Testis (tissue), 2 donors: ENCODE measurements at regions not wholly inside any gene's neighbourhood (a gene's known extent, or its start where the extent isn't known, plus 50 kb on each side); places are given as distances from the start of the nearest gene placed in this dataset.
A peak's percentile ranks its signal among the peaks of the same experiment; 100 is the strongest.

Experiments
- DNase-seq: peaks from one replicate; pipeline ENCODE4 v3.0.0-alpha.2; 2019
- H3K27ac ChIP-seq, 2 donors: fragments of 200-600 bp; sonication (generic); one replicate each; pipeline ENCODE4 v1.5.1; 2019
- H3K27me3 ChIP-seq: fragments of 200-600 bp; sonication (generic); one replicate; pipeline ENCODE4 v1.5.1; 2019
- H3K36me3 ChIP-seq: fragments of 200-600 bp; sonication (generic); one replicate; pipeline ENCODE4 v1.5.1; 2017; ENCODE audit warnings: low read depth; ENCODE audit errors: missing control alignments
- H3K4me1 ChIP-seq: fragments of 200-600 bp; sonication (generic); one replicate; pipeline ENCODE4 v1.5.1; 2019
- H3K4me3 ChIP-seq, 2 donors: fragments of 200-600 bp; sonication (generic); one replicate each; pipeline ENCODE4 v1.5.1; 2017 to 2019
- H3K9me3 ChIP-seq: fragments of 200-600 bp; sonication (generic); one replicate; pipeline ENCODE4 v1.5.1; 2017
- CTCF ChIP-seq, 3 experiments: fragments of 450-650 bp in 2 of 3; fragments of 200-600 bp in 1 of 3; sonication (generic) in 1 of 3; IDR thresholded peaks; one replicate each; pipeline ENCODE4 v1.5.1; 2016 to 2019; ENCODE audit warnings: antibody characterized with exemption in 3 of 3, mild to moderate bottlenecking in 2 of 3, moderate library complexity in 1 of 3
- POLR2A ChIP-seq: fragments of 450-650 bp; IDR thresholded peaks from one replicate; pipeline ENCODE4 v1.6.1; 2017; ENCODE audit warnings: antibody characterized with exemption, mild to moderate bottlenecking, moderate library complexity
- WGBS, 2 donors: methylation state at CpG; one replicate each; pipeline ENCODE4 v1.1.5; 2018; 5-methylcytosine and 5-hydroxymethylcytosine counted together
- intact Hi-C: fragments of 100-400 bp; cut with DNase I; formaldehyde crosslinking; loops from one replicate; pipeline ENCODE4 v1.15.1; 2023; ENCODE audit warnings: low total_unique reads

- intact Hi-C loops: no loop called here
- TF ChIP-seq POLR2A (no peak), CTCF (IDR thresholded peaks at IDR 0.05) (no peak)
- H3K9me3 ChIP-seq: no peaks in the 10 kb centered on the region
- no peaks in the 10 kb centered on the region for H3K36me3 ChIP-seq
- H3K4me1 ChIP-seq: no peaks in the 10 kb centered on the region
- H3K4me3 ChIP-seq: no peak overlapping the region
- H3K27ac ChIP-seq: no peak overlapping the region
- 78% methylated on average over 5 of the region's 5 CpGs for WGBS, 2 donors
- no peaks in the 10 kb centered on the region for H3K27me3 ChIP-seq
- DNase-seq: no peak
Observed at GRCh38 chr12:105466231-105466900, 135.9 kb downstream of the C12orf75 start.

- 81 to 85% methylated on average over 7 of the region's 7 CpGs for WGBS, 2 donors
- no peaks in the 10 kb centered on the region for H3K36me3 ChIP-seq
- H3K9me3 ChIP-seq: no peaks in the 10 kb centered on the region
- DNase-seq: no peak
- H3K4me3 ChIP-seq: no peak overlapping the region
- TF ChIP-seq POLR2A: no peak
- TF ChIP-seq CTCF (IDR thresholded peaks at IDR 0.05): no peak
- intact Hi-C loops: no loop called here
- no peaks in the 10 kb centered on the region for H3K4me1 ChIP-seq
- no peaks in the 10 kb centered on the region for H3K27me3 ChIP-seq
- peak overlapping the region in 1 of 2 donors; percentile 2 for H3K27ac ChIP-seq
Observed at GRCh38 chr12:105466901-105467598, 136.6 kb downstream of the C12orf75 start.

GRCh38 chr12:105467710-105468366, 137.3 kb downstream of the C12orf75 start:
- TF ChIP-seq CTCF (IDR thresholded peaks at IDR 0.05) (no peak), POLR2A (no peak)
- intact Hi-C loops: no loop called here
- 64 to 65% methylated on average over 4 of the region's 4 CpGs for WGBS, 2 donors

GRCh38 chr12:105468464-105468863, 138.0 kb downstream of the C12orf75 start:
- TF ChIP-seq CTCF (IDR thresholded peaks at IDR 0.05) (no peak), POLR2A (no peak)
- peak overlapping the region in 1 of 2 donors; percentile 2 for H3K27ac ChIP-seq
- no peaks in the 10 kb centered on the region for H3K4me1 ChIP-seq
- H3K9me3 ChIP-seq: no peaks in the 10 kb centered on the region
- intact Hi-C loops: no loop called here
- DNase-seq: no peak
- H3K27me3 ChIP-seq: no peaks in the 10 kb centered on the region
- WGBS, 2 donors: 40 to 46% methylated on average over 1 of the region's 1 CpG
- no peaks in the 10 kb centered on the region for H3K36me3 ChIP-seq
- H3K4me3 ChIP-seq: no peak overlapping the region

More at GRCh38 chr12:105467710-105468366, 137.3 kb downstream of the C12orf75 start:
- Histone ChIP-seq H3K4me1 (no peaks in the 10 kb centered on the region), H3K27ac (peak overlapping the region in 1 of 2 donors; percentile 2), H3K9me3 (no peaks in the 10 kb centered on the region), H3K4me3 (no peak overlapping the region), H3K36me3 (no peaks in the 10 kb centered on the region), H3K27me3 (no peaks in the 10 kb centered on the region)
- no peak for DNase-seq
